H1 (cell line): ENCODE measurements at regions not wholly inside any gene's neighbourhood (a gene's known extent, or its start where the extent isn't known, plus 50 kb on each side); places are given as distances from the start of the nearest gene placed in this dataset.

Experiments
- CREB1 ChIP-seq: IDR thresholded peaks from 2 replicates; pipeline ENCODE4 v1.6.1; 2012; ENCODE audit warnings: inconsistent platforms
- RBBP5 ChIP-seq: IDR thresholded peaks from 2 replicates; pipeline ENCODE4 v1.7.1; 2012; ENCODE audit warnings: low read depth, mild to moderate bottlenecking, inconsistent platforms, low read length, moderate library complexity, borderline replicate concordance
- TAF7 ChIP-seq: optimal IDR thresholded peaks from 2 replicates; pipeline ENCODE3; 2011; ENCODE audit warnings: low read depth, mild to moderate bottlenecking, inconsistent platforms, low read length, moderate library complexity, borderline replicate concordance

- TF ChIP-seq RBBP5 (no peak), CREB1 (no peak), TAF7 (no peak)
These were observed 102.2 kb downstream of the PPP1R3A start (continued) for GRCh38 chr7:113816639-113817038.
